Pancreas (tissue), 10 donors: ENCODE measurements at regions not wholly inside any gene's neighbourhood (a gene's known extent, or its start where the extent isn't known, plus 50 kb on each side); places are given as distances from the start of the nearest gene placed in this dataset.

Experiments used
- ATAC-seq, 4 donors: fragments of 200-7000 bp; cut with Tn5 transposase; one replicate each; pipeline versions ENCODE4 v1.8.0 to v1.9.1; 2020; ENCODE audit warnings: mild to moderate bottlenecking in 4 of 4, moderate library complexity in 4 of 4
- DNase-seq, 6 donors: peaks; one replicate each; pipeline ENCODE4 v3.0.0-alpha.2; 2020
- FAIRE-seq: peaks from 2 replicates; lab custom pipeline; 2012; peaks lifted over from hg19 to GRCh38; lab: Jason Lieb, UNC
- H3K27ac ChIP-seq, 4 donors: fragments of 200-600 bp; sonication (generic); 1 replicate in 3 of 4; 2 replicates in 1 of 4; pipeline versions ENCODE4 v1.5.0 to v1.8.0; 2020
- H3K27me3 ChIP-seq, 4 donors: fragments of 200-600 bp; one replicate each; pipeline ENCODE4 v1.8.0; 2021
- H3K36me3 ChIP-seq, 3 donors: fragments of 200-600 bp; sonication (generic) in 1 of 3; one replicate each; pipeline versions ENCODE4 v1.5.0 to v1.8.0; 2020 to 2021
- H3K4me1 ChIP-seq, 3 donors: fragments of 200-600 bp; one replicate each; pipeline ENCODE4 v1.8.0; 2021
- H3K4me3 ChIP-seq, 4 donors: fragments of 200-600 bp; sonication (generic) in 2 of 4; one replicate each; pipeline versions ENCODE4 v1.5.0 to v1.8.0; 2020 to 2021
- H3K9me3 ChIP-seq, 4 donors: fragments of 200-600 bp; one replicate each; pipeline ENCODE4 v1.8.0; 2021
- WGBS, 2 donors: extraction: QIAGEN DNeasy Blood & Tissue Kit; methylation state at CpG; one replicate each; pipeline ENCODE4 v1.1.7; 2013; 5-methylcytosine and 5-hydroxymethylcytosine counted together
- intact Hi-C, 3 donors: fragments of 100-400 bp; cut with DNase I; formaldehyde crosslinking; loops; one replicate each; pipeline versions ENCODE4 v1.11.1 to v1.14.2; 2022
- TF ChIP-seq, protein P1 (sequence below), 4 donors: fragments of 200-600 bp; sonication (generic) in 3 of 4; IDR thresholded peaks; one replicate each; pipeline versions ENCODE4 v1.5.0 to v1.8.0; 2021; ENCODE audit warnings: antibody characterized with exemption in 4 of 4
- donor health status: healthy with polysubstance abuse.
- donor health status: DM: no; HTN: no; CAD: no; lungs with moderate emphysema.
- donor health status: DM: no; HTN: no; CAD: no.
- donor health status: control.
- donor health status: control.
- donor health status: Bipolar disorder and iron deficiency.
- donor health status: DM: yes; HTN: yes; CAD: no.
- donor health status: DM: no; HTN: no; CAD: no.
- donor health status: DM: no; HTN: no; CAD: no.
- donor health status: DM: yes; HTN: yes; CAD: no.

DNA sequence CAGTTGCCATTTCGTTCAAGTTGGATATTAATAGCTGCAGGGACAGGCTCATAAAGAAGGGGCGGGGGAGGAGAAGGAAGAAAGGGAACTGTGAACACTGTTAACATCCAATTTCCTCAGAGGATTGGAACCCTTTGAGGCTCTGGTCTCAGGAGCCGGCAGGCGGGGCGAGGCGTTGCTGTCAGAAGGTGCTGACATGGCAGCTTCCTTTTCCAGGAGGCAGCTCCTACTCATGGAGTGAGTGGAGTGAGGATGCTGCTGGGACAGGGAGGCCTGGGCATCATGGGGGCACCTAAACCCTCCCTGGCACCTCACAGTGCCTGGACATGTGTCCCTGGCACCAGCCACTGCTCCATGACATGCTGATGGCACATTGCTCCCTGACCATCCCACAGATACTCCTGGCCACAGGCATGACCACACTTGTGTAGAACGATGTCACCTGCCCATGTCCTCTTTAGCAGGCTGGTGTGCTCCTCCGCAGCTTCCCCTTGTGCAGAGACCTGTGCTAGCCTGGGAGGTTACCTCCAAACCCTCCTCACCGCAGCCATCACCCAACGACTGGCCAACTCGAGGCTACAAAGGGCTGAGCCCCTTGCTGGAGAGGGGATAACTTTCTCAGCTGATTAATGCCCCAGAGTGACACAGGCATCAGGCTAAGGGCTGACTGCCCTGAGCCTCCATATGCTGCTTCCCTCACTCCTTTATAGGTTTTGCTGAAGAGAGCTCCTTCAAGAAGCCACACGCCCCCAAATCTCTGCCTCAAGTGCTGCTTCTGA is 79.6 kb upstream of the NECTIN1 start:
- Histone ChIP-seq H3K27ac (no peak overlapping the region), H3K9me3 (no peaks in the 10 kb centered on the region), H3K36me3 (no peaks in the 10 kb centered on the region), H3K4me3 (no peak overlapping the region), H3K27me3 (no peaks in the 10 kb centered on the region), H3K4me1 (no peaks in the 10 kb centered on the region)
- intact Hi-C loops: no loop called here
- TF ChIP-seq, protein P1, sequence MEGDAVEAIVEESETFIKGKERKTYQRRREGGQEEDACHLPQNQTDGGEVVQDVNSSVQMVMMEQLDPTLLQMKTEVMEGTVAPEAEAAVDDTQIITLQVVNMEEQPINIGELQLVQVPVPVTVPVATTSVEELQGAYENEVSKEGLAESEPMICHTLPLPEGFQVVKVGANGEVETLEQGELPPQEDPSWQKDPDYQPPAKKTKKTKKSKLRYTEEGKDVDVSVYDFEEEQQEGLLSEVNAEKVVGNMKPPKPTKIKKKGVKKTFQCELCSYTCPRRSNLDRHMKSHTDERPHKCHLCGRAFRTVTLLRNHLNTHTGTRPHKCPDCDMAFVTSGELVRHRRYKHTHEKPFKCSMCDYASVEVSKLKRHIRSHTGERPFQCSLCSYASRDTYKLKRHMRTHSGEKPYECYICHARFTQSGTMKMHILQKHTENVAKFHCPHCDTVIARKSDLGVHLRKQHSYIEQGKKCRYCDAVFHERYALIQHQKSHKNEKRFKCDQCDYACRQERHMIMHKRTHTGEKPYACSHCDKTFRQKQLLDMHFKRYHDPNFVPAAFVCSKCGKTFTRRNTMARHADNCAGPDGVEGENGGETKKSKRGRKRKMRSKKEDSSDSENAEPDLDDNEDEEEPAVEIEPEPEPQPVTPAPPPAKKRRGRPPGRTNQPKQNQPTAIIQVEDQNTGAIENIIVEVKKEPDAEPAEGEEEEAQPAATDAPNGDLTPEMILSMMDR (IDR thresholded peaks at IDR 0.05): no peak
- FAIRE-seq: no peak
- WGBS, 2 donors: 71 to 75% methylated on average over 12 of the region's 12 CpGs
- no peak for ATAC-seq
- DNase-seq: no peak

DNA sequence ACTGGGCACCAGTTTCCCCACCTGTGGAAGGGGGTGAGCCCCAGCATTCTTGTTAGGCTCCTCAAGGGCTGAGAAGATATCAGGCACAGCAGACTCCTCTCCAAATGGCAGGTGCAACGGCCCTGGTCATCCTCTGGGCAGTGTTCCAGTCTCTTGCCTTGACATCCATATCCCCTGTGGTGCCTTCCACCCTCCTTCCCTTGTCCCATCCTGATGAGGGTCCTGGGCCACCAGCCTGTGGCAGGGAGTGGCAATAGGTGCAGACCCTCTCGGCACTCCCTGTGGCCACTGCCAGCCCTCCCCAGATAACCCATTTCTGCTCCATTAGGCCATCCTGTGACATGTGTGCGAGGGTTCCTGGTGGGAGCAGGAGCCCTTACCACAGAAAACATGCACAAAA is 78.8 kb upstream of the NECTIN1 start:
- FAIRE-seq (no peak), DNase-seq (no peak), ATAC-seq (no peak)
- Histone ChIP-seq H3K9me3 (no peaks in the 10 kb centered on the region), H3K27ac (no peak overlapping the region), H3K36me3 (no peaks in the 10 kb centered on the region), H3K4me1 (no peaks in the 10 kb centered on the region), H3K27me3 (no peaks in the 10 kb centered on the region), H3K4me3 (no peak overlapping the region)
- TF ChIP-seq, protein P1 (IDR thresholded peaks at IDR 0.05): no peak
- 68 to 83% methylated on average over 3 of the region's 3 CpGs for WGBS, 2 donors
- intact Hi-C loops: no loop called here

DNA sequence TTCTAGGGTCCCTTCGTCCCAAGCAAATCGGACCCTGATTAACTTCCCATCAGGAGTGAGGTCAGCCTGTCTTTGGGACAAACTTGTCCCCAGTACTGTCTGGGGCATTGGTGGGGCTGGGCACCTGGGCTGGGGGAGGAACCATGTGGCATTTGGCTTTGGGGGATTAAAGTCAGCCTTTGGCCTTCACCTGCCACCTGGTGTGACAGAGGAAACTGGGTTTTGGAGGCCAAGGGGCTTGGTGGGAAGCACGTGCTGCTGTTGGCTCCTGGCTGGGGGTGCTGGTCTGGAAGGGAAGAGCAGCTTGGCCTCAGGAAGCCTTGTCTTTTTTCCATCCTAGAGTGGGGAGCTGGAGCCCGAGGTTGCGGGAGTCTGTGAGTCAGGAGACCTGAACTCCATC is 78.4 kb upstream of the NECTIN1 start:
- no peaks in the 10 kb centered on the region for H3K36me3 ChIP-seq
- FAIRE-seq: no peak

DNA sequence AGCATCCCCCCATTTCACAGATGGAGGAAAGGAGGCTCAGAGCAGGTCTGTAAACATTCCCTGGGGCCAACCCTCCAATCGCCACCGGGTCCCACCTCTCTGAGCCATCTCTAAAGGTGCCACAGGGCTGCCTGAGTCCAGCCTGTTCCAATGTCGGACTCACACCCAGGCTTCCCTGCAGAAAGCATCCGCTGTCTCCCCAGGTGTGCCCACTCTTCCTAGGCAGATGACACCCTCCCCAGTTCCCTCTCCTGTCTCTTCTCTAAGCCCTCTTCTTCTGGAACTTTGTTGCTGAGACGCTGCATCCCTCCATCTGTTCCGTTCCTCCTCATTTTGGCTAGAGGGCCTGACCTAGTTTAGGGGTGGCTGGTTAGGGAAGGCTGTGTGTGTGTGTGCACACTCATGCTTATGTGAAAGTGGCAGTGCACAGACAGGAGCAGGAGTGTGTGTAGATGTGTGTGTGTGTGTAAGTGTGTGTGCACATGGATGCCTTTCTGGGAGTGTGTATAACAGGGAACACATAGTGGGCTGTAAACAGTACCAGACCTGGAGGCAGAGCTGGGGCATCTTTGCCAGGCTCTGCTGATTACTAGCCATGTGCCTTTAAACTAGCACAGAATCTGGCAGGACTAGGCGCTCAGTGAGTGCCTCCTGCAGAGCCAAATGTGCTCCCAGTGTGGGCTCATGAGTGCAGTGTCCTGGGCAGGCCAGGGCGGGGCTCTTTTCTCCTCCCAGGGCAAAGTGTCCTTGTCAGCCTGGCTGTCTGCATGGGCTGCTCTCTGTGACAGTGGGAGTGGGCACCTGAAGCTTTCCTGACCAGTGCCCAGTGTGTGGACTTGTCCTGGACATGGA is 77.3 kb upstream of the NECTIN1 start:
- ATAC-seq (no peak), DNase-seq (no peak), FAIRE-seq (no peak)
- Histone ChIP-seq H3K9me3 (no peaks in the 10 kb centered on the region), H3K36me3 (no peaks in the 10 kb centered on the region), H3K4me1 (no peaks in the 10 kb centered on the region), H3K27me3 (no peaks in the 10 kb centered on the region), H3K27ac (no peak overlapping the region), H3K4me3 (no peak overlapping the region)
- TF ChIP-seq, protein P1 (IDR thresholded peaks at IDR 0.05): no peak
- intact Hi-C loops: no loop called here
- 81 to 87% methylated on average over 8 of the region's 8 CpGs for WGBS, 2 donors

More for the DNA sequence above, 78.4 kb upstream of the NECTIN1 start:
- DNase-seq: no peak
- Histone ChIP-seq H3K27me3 (no peaks in the 10 kb centered on the region), H3K4me3 (no peak overlapping the region), H3K27ac (no peak overlapping the region), H3K9me3 (no peaks in the 10 kb centered on the region), H3K4me1 (no peaks in the 10 kb centered on the region)
- intact Hi-C loops: no loop called here
- TF ChIP-seq, protein P1 (IDR thresholded peaks at IDR 0.05): no peak
- 87% methylated on average over 5 of the region's 5 CpGs for whole genome bisulfite sequencing, 2 donors
- ATAC-seq: no peak
